Gastroesophageal sphincter (tissue), 3 donors: ENCODE measurements at regions not wholly inside any gene's neighbourhood (a gene's known extent, or its start where the extent isn't known, plus 50 kb on each side); places are given as distances from the start of the nearest gene placed in this dataset.

Source experiments
- POLR2AphosphoS5 ChIP-seq: sonication (generic); formaldehyde crosslinking; IDR thresholded peaks from one replicate; pipeline ENCODE4 v1.6.1; 2017; ENCODE audit warnings: antibody characterized with exemption
- TF ChIP-seq, protein P1 (sequence below), 4 experiments: fragments of 200-600 bp in 2 of 4; fragments of 450-650 bp in 2 of 4; sonication (generic) in 1 of 4; IDR thresholded peaks; one replicate each; pipeline ENCODE4 v1.5.1; 2017 to 2019; ENCODE audit warnings: antibody characterized with exemption in 4 of 4, mild to moderate bottlenecking in 2 of 4, moderate library complexity in 2 of 4

GRCh38 chr18:67354692-67355091, 161.8 kb downstream of the DSEL start:
- TF ChIP-seq, protein P1, sequence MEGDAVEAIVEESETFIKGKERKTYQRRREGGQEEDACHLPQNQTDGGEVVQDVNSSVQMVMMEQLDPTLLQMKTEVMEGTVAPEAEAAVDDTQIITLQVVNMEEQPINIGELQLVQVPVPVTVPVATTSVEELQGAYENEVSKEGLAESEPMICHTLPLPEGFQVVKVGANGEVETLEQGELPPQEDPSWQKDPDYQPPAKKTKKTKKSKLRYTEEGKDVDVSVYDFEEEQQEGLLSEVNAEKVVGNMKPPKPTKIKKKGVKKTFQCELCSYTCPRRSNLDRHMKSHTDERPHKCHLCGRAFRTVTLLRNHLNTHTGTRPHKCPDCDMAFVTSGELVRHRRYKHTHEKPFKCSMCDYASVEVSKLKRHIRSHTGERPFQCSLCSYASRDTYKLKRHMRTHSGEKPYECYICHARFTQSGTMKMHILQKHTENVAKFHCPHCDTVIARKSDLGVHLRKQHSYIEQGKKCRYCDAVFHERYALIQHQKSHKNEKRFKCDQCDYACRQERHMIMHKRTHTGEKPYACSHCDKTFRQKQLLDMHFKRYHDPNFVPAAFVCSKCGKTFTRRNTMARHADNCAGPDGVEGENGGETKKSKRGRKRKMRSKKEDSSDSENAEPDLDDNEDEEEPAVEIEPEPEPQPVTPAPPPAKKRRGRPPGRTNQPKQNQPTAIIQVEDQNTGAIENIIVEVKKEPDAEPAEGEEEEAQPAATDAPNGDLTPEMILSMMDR (IDR thresholded peaks at IDR 0.05), result no peak
- no peak for TF ChIP-seq POLR2AphosphoS5
